ENCODE measurements at regions not wholly inside any gene's neighbourhood (a gene's known extent, or its start where the extent isn't known, plus 50 kb on each side); places are given as distances from the start of the nearest gene placed in this dataset.
"Not testable (repeated sequence)": the region's sequence is repeated elsewhere in the genome, so short reads cannot be mapped to it uniquely, and the experiment has no call there.

DNA sequence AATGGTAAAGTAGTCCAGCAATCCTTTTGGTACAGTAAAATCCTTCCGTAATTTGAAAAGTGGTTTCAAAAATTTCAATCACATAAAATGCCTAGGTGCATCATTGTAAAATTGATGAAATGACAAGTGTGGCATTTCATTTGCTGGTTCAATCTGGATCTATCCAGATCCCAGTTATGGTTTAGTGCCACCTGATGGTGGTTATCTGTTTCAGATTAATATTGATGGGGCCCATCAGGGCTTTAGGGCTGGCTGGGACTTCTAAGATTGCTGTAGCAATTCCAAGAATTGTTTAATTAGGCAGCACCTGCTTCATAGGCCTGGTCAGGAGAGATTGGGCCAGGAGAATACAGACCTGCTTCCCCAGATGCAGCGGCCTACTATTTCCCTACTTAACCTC, 55.5 kb upstream of the PIK3C3 start:
- DNase-seq: peak; percentile 13

DNA sequence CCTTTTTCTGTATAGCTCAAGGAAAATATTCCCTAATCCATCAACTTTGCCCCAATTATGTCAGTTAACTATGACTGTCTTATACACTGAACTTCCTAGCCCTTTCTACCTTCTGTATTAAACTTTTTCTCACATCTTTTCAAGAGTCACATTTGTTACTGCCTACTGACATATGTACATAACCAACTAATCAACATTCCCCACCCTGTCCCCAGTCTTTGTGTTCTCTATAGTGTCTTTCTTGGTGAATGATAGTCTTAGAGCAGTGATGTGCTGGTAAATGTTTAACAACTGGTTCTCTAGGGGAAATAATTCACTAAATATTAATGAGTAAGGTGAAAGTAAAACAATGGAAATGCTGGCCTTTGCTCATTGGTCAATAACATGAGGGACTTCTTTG, 61.6 kb upstream of the PIK3C3 start:
- no peak for DNase-seq

DNA sequence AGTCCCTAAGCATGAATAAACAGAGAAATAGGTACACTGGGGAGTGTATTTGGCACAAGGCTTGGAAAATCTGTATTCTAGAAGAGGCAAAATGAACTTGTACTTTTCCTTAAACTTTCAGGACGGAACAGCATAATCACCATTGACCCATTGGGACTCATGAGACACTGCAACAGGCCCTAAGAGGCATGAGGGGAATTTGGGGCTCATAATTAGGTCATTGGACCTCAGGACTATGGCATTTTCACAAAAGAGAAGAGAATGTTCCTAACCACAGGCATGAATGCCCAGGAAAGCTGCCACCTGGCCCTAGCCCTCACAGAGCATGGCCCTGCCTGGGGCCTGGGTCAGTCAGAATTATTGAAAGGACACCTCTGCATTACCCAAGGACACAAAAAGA, 67.9 kb upstream of the PIK3C3 start:
- no peak for DNase-seq

DNA sequence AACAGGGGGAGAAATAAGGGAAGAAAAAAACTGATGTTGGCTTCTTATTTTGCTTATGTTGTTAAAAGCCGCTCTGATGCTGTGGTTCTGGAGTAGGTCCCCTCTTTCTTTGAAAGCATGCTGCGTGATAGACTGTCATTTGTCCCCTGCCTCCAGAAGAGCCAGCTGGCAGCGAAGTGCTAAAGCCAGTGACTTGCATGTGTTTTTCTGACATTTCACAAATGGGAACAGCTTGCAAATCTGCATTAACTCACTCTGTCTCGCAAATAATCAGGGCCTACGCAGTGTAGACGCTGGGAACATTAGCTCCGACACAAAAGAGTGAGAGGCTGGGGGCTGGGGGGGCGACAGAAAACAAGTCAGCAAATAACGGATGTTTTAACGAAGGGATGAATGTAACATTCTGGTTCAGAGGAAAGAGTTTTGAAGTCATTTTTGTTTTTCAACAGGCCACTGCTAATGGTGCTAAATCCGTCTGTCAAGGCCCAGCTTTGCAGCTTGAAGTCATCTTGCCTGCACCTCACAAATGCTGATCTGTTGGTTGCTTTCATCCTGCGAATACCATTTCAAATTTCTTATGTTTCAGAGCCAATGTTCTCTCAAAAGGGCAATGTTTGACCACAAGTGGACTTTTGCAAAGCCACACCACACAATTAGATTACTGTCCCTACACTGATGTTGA, 68.8 kb upstream of the PIK3C3 start:
- DNase-seq: no peak

DNA sequence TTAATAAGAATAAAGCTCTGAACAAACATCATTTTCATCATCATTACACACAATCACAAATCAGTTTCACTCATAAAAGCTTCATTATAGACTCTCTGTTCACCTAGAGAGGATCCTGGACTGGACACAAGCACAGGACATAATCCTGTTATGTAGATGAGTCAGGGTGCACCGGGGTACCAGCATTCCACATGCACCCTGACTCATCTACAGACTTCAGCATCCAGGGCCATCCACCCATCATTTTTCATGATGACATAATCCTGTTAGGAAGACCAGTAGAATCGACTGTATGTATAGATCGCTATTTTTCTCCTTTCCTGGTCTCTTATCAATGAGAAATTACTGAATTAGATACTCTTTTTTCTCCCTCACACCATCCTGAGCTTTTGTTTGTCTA, 73.7 kb upstream of the PIK3C3 start:
- DNase-seq: no peak

DNA sequence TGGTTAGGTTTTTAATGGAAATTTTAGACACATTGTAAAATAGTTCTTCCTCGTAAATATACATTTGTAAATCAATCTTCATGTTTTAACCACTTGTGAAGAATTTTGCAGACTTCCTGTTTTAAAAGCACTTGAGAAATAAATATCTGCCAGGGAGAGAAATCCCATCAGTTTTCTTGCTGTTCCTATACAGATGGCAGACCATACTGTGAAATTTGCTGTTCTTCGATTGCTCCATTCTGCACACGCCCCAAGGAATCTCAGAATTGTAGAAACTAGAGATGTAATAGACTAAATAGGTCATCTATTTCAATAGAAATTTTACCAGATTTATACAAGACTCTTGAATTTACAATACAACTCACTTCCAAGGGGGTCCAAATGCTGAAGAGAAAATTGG, 75.8 kb upstream of the PIK3C3 start:
- no peak for DNase-seq

DNA sequence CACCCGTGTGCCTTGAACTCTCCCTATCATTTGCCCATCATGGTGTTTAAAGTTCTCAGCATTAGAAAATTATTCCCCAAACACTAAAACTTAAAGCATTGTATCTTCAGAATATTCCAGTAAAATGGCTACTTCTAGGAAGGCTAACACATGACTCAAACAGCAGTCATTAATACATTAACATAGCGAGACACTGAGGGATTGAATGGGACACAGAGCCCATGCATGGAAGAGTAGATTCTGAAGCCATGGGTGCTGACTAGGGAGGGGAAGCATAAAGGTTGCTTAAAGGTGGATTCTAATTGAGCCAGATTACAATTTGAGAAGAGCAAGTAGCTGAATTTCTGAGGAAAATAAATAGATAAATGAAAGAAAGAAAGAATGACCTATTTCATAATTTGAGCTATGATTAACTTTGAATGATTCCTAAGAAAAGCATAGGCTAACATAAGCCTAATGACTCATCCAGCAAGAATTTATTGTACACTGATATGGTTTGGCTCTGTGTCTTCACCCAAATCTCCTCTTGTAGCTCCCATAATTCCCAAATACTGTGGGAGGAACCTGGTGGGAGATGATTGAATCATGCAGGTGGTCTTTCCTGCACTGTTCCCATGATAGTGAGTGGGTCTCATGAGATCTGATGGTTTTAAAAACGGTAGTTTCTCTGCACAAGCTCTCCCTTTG, 79.8 kb upstream of the PIK3C3 start:
- DNase-seq: no peak

DNA sequence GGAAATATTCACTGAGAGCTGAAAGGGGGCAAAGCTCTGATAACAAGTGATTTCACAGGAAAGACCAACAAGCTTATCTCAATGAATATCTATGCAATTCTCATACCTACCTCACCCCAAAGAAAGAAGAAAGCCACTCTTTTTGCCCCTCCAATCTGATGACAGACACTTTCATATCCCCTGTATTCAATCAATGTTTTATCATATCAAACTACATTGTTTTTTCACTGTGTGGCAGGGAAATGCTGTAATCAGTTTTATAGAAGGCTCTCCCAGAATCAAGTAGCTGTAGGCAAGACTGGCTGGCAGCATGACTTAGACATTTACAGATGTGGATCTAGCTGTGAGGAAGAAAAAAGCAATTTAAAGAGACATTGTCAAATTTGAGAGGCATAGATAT, 81.3 kb upstream of the PIK3C3 start:
- no peak for DNase-seq

DNA sequence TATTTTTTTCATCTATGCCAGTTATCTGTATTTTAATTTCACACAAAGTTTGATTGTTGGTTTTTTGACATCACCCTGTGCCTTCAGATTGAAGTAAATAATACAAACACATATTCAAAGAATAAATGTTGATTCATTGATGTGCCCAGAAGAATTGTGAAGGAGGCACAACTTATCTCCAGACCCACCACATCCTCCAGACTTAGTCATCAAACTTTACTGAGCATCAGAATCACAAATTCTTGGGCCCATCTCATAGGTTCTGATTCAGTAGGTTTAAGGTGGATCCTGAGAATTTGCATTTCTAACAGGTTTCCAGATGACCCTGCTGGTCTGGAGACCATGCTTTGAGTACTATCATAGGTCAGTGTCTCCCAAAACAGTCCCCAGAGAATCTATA, 82.8 kb upstream of the PIK3C3 start:
- no peak for DNase-seq

DNA sequence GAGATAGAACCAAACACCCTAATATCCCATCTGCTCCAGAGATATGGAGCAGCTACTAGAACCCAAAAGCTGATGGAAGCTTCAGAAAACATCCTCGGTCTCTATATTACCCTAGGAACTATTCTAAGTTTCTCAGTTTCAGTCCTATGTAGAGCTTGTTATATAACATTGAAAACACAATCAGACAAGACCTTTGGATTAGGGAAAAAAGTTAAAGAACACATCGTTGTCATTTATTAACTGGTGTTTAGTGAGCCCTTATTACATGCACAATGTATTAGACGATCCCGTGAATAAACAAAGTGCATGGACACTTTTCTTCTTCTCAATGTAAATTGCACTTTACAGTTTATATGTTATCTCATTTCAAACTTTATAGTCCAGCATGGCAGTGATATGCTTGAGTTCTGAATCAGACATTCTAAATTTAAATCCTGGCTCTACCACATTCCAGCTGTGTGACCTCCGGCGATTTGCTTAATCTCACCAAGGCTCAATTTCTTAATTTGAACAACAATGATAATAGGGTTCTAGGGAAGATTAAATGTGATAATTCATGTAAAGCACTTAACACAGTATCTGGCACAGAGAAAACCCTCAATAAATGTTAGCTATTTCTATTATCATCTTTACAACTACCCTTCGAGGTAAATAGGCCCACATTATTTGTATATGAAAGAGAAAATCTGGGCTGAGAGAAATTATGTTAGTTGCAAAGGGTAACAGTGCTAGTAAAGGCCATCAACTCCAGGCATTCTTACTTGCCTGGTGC, 83.6 kb upstream of the PIK3C3 start:
- DNase-seq: no peak

DNA sequence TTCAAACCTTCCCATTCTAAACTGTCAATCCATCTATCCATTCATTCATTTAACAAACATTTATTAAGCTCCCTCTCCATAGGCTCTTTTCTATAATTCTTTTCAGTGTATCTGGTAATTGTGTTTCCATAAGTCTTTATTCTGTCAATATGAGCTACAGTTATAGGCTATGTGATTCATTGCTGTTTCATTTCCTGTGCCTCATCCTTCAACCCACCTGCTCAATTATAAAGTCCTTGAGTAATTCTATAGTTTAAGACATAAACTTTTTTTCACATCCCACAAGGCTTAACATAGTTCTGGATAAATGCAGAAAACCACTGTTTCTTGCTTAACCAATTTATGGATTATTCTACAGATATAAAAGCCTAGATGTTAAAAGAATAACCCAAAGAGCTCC, 84.2 kb upstream of the PIK3C3 start:
- no peak for DNase-seq

DNA sequence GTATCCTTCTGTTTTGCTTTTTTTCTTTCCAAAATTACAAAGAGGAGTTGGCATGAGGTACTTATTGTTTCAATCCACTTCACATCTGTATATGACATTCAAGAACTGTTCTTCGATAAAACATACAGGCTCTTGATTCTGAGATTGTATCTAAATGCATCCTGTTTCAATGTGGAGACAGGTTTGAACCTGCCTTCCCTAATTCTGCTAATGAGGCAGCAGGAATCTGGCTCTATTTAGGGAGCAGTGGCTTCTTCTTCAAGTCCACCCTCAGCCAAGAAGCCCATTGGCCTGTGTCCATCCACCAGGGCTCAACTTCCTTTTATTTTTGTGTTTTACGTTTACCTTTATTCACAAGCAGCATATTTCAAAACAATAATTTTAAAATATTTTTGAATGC, 84.8 kb upstream of the PIK3C3 start:
- DNase-seq: peak; percentile 24

DNA sequence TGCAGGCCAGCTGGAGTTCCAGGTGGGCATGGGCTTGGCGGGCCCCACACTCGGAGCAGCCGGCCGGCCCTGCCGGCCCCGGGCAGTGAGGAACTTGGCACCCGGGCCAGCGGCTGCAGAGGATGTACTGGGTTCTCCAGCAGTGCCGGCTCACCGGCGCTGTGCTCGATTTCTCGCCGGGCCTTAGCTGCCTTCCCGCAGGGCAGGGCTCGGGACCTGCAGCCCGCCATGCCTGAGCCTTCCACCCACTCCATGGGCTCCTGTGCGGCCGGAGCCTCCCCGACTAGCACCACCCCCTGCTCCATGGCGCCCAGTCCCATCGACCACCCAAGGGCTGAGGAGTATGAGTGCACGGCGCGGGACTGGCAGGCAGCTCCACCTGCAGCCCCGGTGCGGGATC, 89.2 kb upstream of the PIK3C3 start:
- not testable (repeated sequence) for DNase-seq

DNA sequence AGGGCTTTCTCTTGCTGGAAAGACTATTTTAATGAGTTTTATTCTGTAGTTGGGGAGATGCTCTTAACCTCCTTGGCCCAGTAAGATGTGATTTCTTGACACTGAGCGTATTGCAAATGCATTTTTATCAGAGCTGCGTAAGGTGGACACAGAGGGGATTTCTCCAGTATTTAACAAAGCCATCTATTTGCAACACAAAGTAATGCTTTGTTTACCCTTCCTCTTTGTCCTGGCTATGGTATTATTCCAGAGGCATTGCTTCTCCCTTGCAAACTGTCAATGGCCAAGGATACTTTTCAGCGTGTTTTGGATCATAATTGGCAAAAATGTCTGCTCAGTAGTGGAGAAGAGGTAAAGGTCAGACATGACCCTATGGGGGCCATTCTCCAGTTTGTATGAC, 90.8 kb upstream of the PIK3C3 start:
- no peak for DNase-seq

DNA sequence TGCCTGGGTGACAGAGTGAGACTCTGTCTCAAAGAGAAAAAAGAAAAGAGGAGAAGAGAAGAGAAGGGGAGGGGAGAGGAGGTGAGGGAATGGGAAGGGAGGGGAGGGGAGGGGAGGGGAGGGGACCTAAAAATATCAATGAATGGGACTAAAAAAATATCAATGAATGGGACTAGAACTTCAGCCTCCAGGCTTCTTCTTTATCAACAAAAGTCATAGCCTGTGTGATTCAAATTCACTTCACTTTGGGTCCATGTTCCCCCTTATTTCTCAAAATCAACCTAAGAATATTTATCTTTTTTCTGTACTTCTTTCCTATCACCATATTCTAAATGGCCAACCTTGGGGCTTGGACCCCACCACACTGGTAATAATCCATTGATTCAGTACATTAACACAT, 92.1 kb upstream of the PIK3C3 start:
- DNase-seq: no peak

DNA sequence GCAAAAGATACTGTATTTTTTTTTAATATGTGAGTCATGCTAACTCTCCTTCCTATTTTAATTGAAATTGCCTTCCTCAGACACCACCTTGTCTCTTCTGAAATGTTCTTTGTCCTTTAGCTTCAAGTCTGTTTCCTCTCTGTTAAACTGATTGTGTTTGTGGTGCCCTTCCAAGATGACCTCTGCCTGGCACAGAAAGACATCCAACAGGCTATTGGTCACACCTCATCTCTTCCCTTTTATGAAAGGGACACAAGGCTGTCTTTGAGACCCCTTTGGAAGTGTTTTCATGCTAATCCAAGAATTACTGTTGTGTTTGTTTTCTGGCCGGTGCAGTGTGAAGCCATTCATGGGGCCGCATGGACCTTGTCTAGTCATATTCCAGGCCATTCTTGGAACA, 94.0 kb upstream of the PIK3C3 start:
- DNase-seq: no peak

DNA sequence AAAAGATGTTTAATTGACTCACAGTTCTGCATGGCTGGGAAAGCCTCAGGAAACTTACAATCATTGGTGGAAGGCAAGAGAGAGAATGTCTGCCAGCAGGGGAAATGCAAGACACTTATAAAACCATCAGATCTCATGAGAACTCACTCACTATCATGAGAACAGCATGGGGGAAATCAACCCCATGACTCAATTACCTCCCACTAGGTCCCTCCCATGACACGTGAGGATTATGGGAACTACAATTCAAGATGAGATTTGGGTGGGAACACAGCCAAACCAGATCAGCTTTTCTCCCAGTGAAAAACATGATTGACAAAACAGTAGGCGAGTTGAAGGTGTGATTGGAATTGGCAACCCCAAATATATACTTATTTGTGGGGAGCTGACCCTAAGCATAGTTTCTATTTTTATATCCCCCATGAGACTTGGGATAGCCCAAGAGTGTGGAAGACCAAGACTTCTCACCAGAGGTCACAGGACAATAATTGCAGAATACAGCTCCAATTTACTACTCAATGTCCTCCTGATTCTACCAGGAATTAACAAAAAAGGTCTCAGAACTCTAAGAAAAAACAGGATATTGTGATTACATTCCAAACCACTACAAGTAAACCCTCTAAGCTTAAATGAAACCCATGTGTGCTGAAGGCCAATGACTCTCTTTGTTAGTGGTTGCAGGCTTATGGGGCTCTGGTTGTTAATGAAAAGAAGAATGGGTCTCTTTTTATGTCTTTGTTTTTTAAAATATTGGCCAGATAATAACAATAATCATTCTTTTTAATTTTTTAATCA, 96.1 kb upstream of the PIK3C3 start:
- no peak for DNase-seq

DNA sequence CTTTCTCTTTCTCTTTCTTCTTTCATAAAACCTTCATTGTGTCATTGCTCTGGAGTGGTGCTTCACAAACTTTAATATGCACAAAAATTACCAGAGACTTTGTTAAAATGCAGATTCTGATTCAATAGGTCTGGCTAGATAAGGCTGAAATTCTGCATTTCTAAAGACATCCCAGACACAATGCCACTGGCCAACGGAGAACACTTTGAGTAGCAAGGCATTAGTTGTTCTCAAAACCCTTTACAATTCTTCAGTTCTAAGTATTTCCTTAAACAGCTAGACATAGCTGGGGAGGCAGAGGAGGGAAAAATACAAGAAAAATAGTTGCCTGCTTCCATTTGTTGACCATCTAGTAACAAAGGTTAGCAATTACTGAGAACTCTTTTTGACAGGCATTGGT, 101.8 kb upstream of the PIK3C3 start:
- DNase-seq: no peak

DNA sequence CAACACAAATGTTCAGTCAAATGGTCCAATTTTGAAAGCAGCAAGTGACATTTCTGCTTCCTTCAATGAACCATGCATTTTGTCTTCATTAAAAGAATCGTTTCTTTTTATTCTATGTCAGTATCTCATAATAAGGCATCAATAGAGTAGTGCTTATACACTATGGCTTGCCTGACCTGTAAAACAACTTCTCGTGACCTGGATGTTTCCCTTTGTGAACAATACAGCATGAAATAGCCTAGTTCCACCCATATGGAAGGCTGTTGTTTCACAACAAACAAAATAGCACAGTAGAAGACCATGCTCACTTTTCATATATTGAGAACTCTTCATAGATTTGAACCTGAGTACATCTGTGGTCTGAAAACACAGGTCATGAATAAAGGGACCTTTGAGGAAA, 104.3 kb upstream of the PIK3C3 start:
- no peak for DNase-seq

DNA sequence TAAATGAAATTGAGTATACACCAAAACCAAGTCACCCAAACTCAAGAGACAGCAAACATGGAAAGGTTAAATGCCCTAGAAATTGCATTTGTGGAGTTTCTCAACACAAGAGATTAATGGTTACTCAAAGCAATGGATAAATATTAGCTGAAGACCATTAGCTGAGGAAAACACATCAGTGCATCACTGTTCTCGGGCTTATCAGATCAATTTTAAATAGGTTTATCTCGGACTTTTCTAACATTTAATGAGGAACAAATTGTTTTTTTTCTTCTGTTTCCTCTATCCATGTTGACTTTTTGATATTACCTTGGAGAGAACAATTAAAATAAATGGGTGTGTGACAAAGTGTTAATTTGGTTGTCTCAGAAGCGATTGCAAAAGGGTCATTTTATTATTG, 105.4 kb upstream of the PIK3C3 start:
- no peak for DNase-seq

DNA sequence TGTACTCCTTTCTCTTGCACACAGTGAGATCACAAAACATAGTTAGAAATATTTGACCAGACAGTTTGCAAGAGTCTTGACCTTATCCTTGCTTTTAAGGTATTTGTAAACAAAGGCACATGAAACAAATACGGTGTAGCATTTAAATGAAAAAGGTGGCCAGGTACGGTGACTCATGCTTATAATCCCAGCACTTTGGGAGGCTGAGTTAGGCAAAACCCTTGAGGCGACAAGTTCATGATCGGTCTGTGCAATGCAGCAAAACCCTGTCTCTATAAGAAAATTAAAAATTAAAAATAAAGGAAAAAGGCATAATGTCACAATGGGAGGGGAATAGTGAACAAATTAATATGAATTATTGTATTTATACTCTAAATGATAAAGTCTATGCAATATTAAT, 109.5 kb upstream of the PIK3C3 start:
- no peak for DNase-seq

DNA sequence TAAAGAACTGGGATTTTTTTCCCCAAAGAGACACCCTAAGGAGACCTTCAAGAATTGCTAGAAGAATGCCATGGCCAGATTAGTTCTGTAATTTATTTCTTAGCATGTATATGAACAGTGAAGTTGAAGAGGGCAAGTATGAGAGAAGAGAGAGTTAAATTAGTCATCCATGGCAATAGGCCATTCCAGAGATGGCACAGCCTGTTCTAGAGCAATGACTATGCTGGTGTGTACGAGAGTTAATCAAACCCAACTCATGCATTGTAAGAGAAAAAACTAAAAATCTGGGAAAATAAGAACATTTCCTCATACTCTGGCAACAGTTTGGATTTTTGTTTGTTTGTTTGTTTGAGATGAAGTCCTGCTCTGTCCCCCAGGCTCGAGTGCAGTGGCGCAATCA, 112.1 kb upstream of the PIK3C3 start:
- no peak for DNase-seq
